OCI-LY1 (cell line): ENCODE measurements at regions not wholly inside any gene's neighbourhood (a gene's known extent, or its start where the extent isn't known, plus 50 kb on each side); places are given as distances from the start of the nearest gene placed in this dataset.

Source experiments
- H2AFZ ChIP-seq: fragments of 200-600 bp; sonication (generic), shearing (Covaris generic); 2 replicates; pipeline ENCODE4 v1.6.0; 2014; ENCODE audit warnings: antibody characterized with exemption, mild to moderate bottlenecking, low read length
- H3F3A ChIP-seq: fragments of 200-600 bp; sonication (generic), shearing (Covaris generic); 2 replicates; pipeline ENCODE4 v1.6.0; 2014; ENCODE audit warnings: mild to moderate bottlenecking, antibody characterized with exemption, low read length, moderate library complexity; ENCODE audit not compliant: insufficient read depth
- H3K27ac ChIP-seq: fragments of 200-600 bp; sonication (generic); 2 replicates; pipeline ENCODE4 v1.5.1; 2014; ENCODE audit warnings: low read length, mixed run types, mild to moderate bottlenecking, low read depth; ENCODE audit not compliant: poor library complexity, severe bottlenecking
- H3K27me3 ChIP-seq: fragments of 200-600 bp; sonication (generic); 2 replicates; pipeline ENCODE4 v1.6.0; 2014; ENCODE audit warnings: antibody characterized with exemption, mild to moderate bottlenecking, low read length, moderate library complexity; ENCODE audit not compliant: insufficient read depth
- H3K36me3 ChIP-seq: fragments of 200-600 bp; sonication (generic); 2 replicates; pipeline ENCODE4 v1.6.1; 2014; ENCODE audit warnings: mild to moderate bottlenecking, antibody characterized with exemption, low read length, moderate library complexity, mixed read lengths; ENCODE audit not compliant: insufficient read depth
- H3K4me1 ChIP-seq: fragments of 200-600 bp; sonication (generic); 2 replicates; pipeline ENCODE4 v1.5.1; 2014; ENCODE audit warnings: mild to moderate bottlenecking, low read length, moderate library complexity; ENCODE audit not compliant: insufficient read depth, severe bottlenecking
- H3K4me2 ChIP-seq: fragments of 200-600 bp; sonication (generic), shearing (Covaris generic); 2 replicates; pipeline ENCODE4 v1.6.1; 2014; ENCODE audit warnings: low read length
- H3K4me3 ChIP-seq: fragments of 200-600 bp; sonication (generic); 2 replicates; pipeline ENCODE4 v1.5.1; 2014; ENCODE audit warnings: low read length, low read depth, mild to moderate bottlenecking, mixed read lengths; ENCODE audit not compliant: poor library complexity, severe bottlenecking
- H3K79me2 ChIP-seq: fragments of 200-600 bp; shearing (Covaris generic); 2 replicates; pipeline ENCODE4 v1.6.1; 2016; ENCODE audit warnings: mixed run types, low read length, mixed read lengths; ENCODE audit not compliant: insufficient read depth
- H3K9ac ChIP-seq: fragments of 200-600 bp; sonication (generic), shearing (Covaris generic); 2 replicates; pipeline ENCODE4 v1.6.1; 2014; ENCODE audit warnings: mild to moderate bottlenecking, low read length, mixed read lengths
- H3K9me2 ChIP-seq: fragments of 200-600 bp; sonication (generic), shearing (Covaris generic); 2 replicates; pipeline ENCODE4 v1.6.1; 2014; ENCODE audit warnings: low read depth, mild to moderate bottlenecking, low read length, mixed read lengths
- H3K9me3 ChIP-seq: fragments of 200-600 bp; shearing (Covaris generic); 2 replicates; pipeline ENCODE4 v1.6.1; 2014; ENCODE audit warnings: low read length, mixed read lengths
- H4K20me1 ChIP-seq: fragments of 200-600 bp; sonication (generic), shearing (Covaris generic); 2 replicates; pipeline ENCODE4 v1.6.0; 2016; ENCODE audit warnings: mild to moderate bottlenecking, low read length; ENCODE audit not compliant: insufficient read depth
- CTCF ChIP-seq: fragments of 200-600 bp; sonication (generic), shearing (Covaris generic); IDR thresholded peaks from 2 replicates; pipeline ENCODE4 v1.5.1; 2017; ENCODE audit warnings: mild to moderate bottlenecking, antibody characterized with exemption, low read length, moderate library complexity, mixed read lengths
- EZH2 ChIP-seq: fragments of 200-600 bp; sonication (generic), shearing (Covaris generic); IDR thresholded peaks from 2 replicates; pipeline ENCODE4 v1.8.0; 2017; ENCODE audit warnings: borderline replicate concordance, mixed run types, mild to moderate bottlenecking, antibody characterized with exemption, low read length, moderate library complexity, mixed read lengths

GRCh38 chr2:57850415-57851130, 196.0 kb upstream of the VRK2 start:
- Histone ChIP-seq H3K9me2 (no peaks in the 10 kb centered on the region), H3K4me1 (no peaks in the 10 kb centered on the region), H4K20me1 (no peaks in the 10 kb centered on the region), H3K27ac (no peak overlapping the region), H3K9ac (no peak overlapping the region), H3K36me3 (no peaks in the 10 kb centered on the region), H2AFZ (no peak overlapping the region), H3F3A (no peaks in the 10 kb centered on the region), H3K79me2 (no peaks in the 10 kb centered on the region), H3K4me3 (no peak overlapping the region), H3K4me2 (no peak overlapping the region), H3K27me3 (no peaks in the 10 kb centered on the region), H3K9me3 (no peaks in the 10 kb centered on the region)
- TF ChIP-seq CTCF (no peak), EZH2 (no peak)

GRCh38 chr2:57855212-57855611, 191.4 kb upstream of the VRK2 start:
- H2AFZ ChIP-seq = no peak overlapping the region
- H3K9me2 ChIP-seq = no peaks in the 10 kb centered on the region
- no peaks in the 10 kb centered on the region for H3F3A ChIP-seq
- H3K36me3 ChIP-seq = no peaks in the 10 kb centered on the region
- H3K4me2 ChIP-seq = no peak overlapping the region
- H3K4me3 ChIP-seq = no peak overlapping the region
- H3K9me3 ChIP-seq = no peaks in the 10 kb centered on the region
- no peaks in the 10 kb centered on the region for H3K4me1 ChIP-seq
- H3K9ac ChIP-seq = no peak overlapping the region
- no peaks in the 10 kb centered on the region for H4K20me1 ChIP-seq
- TF ChIP-seq CTCF = no peak
- no peak for TF ChIP-seq EZH2
- no peaks in the 10 kb centered on the region for H3K79me2 ChIP-seq
- no peak overlapping the region for H3K27ac ChIP-seq
- H3K27me3 ChIP-seq = no peaks in the 10 kb centered on the region

GRCh38 chr2:57859755-57860154, 186.9 kb upstream of the VRK2 start:
- H3K9me3 ChIP-seq = no peaks in the 10 kb centered on the region
- H4K20me1 ChIP-seq = no peaks in the 10 kb centered on the region
- no peaks in the 10 kb centered on the region for H3K36me3 ChIP-seq
- H3K27ac ChIP-seq = no peak overlapping the region
- H3K79me2 ChIP-seq = no peaks in the 10 kb centered on the region
- H2AFZ ChIP-seq = no peak overlapping the region
- no peak overlapping the region for H3K9ac ChIP-seq
- no peaks in the 10 kb centered on the region for H3F3A ChIP-seq
- no peaks in the 10 kb centered on the region for H3K27me3 ChIP-seq
- H3K4me2 ChIP-seq = no peak overlapping the region
- H3K4me1 ChIP-seq = no peaks in the 10 kb centered on the region
- no peak for TF ChIP-seq CTCF
- no peak for TF ChIP-seq EZH2
- H3K4me3 ChIP-seq = no peak overlapping the region
- no peaks in the 10 kb centered on the region for H3K9me2 ChIP-seq
